T-cell (primary cell): ENCODE measurements at regions not wholly inside any gene's neighbourhood (a gene's known extent, or its start where the extent isn't known, plus 50 kb on each side); places are given as distances from the start of the nearest gene placed in this dataset.

ENCODE experiments used
- ATAC-seq, 4 experiments: fragments of 200-7000 bp in 3 of 4; fragments of 150-1000 bp in 1 of 4; cut with Tn5 transposase; replicated peaks in 1 of 4; 1 replicate in 3 of 4; 2 replicates in 1 of 4; pipeline ENCODE4 v1.10.0; 2021; ENCODE audit warnings: moderate library complexity in 3 of 4, mild to moderate bottlenecking in 2 of 4, moderate number of reproducible peaks in 1 of 4
- CTCF ChIA-PET, 2 donors: fragments of 300-600 bp; sonication (Branson Sonifier 250); formaldehyde crosslinking; loops; one replicate each; lab custom pipeline; 2022; ENCODE audit warnings: antibody characterized with exemption in 2 of 2; lab: Charles Lee
- POLR2A ChIA-PET, 2 donors: fragments of 300-600 bp; sonication (Branson Sonifier 250); formaldehyde crosslinking; loops; one replicate each; lab custom pipeline; 2022; ENCODE audit warnings: antibody characterized with exemption in 2 of 2; lab: Charles Lee
- DNase-seq, 35 experiments: peaks; one replicate each; pipeline versions ENCODE4 v3.0.0 to v3.0.0-alpha.2; 2013 to 2023
- H3K27ac ChIP-seq: one replicate; pipeline ENCODE4 v1.5.1; 2013; ENCODE audit warnings: low read length
- H3K27me3 ChIP-seq, 2 experiments: replicated peaks in 1 of 2; 1 replicate in 1 of 2; 2 replicates in 1 of 2; pipeline versions ENCODE4 v1.6.1 to v1.7.0; 2013; ENCODE audit warnings: low read length in 1 of 2, mixed read lengths in 1 of 2; ENCODE audit not compliant: control insufficient read depth in 2 of 2, insufficient read depth in 2 of 2; ENCODE audit errors: extremely low read depth in 1 of 2
- H3K36me3 ChIP-seq, 2 donors: 1 replicate in 1 of 2; 2 replicates in 1 of 2; pipeline versions ENCODE4 v1.6.1 to v1.7.0; 2013; ENCODE audit warnings: low read length in 1 of 2; ENCODE audit not compliant: control insufficient read depth in 2 of 2, insufficient read depth in 1 of 2; ENCODE audit errors: extremely low read depth in 1 of 2
- H3K4me1 ChIP-seq, 2 experiments: 1 replicate in 1 of 2; 2 replicates in 1 of 2; pipeline versions ENCODE4 v1.6.1 to v1.7.0; 2013; ENCODE audit warnings: low read length in 2 of 2, mixed read lengths in 1 of 2; ENCODE audit not compliant: insufficient read depth in 2 of 2, control insufficient read depth in 1 of 2; ENCODE audit errors: extremely low read depth in 1 of 2
- H3K4me3 ChIP-seq, 2 donors: 1 replicate in 1 of 2; 2 replicates in 1 of 2; pipeline versions ENCODE4 v1.5.1 to v1.7.0; 2013; ENCODE audit warnings: mild to moderate bottlenecking in 2 of 2, low read length in 1 of 2, moderate library complexity in 1 of 2; ENCODE audit not compliant: control insufficient read depth in 1 of 2; ENCODE audit errors: extremely low read depth in 1 of 2
- H3K9me3 ChIP-seq: 2 replicates; pipeline ENCODE4 v1.7.0; 2013
- H3K27ac Mint-ChIP-seq, 2 donors: one replicate each; pipeline ENCODE4 v1.8.0; 2020 to 2021; ENCODE audit warnings: mild to moderate bottlenecking in 2 of 2, mixed read lengths in 2 of 2
- H3K27me3 Mint-ChIP-seq, 2 donors: one replicate each; pipeline ENCODE4 v1.8.0; 2021 to 2022; ENCODE audit warnings: mixed read lengths in 2 of 2
- H3K36me3 Mint-ChIP-seq: one replicate; pipeline ENCODE4 v1.8.0; 2021; ENCODE audit warnings: mixed read lengths
- H3K4me1 Mint-ChIP-seq, 3 donors: one replicate each; pipeline ENCODE4 v1.8.0; 2020 to 2022; ENCODE audit warnings: mixed read lengths in 3 of 3, mild to moderate bottlenecking in 1 of 3
- H3K4me3 Mint-ChIP-seq, 3 donors: one replicate each; pipeline ENCODE4 v1.8.0; 2020 to 2022; ENCODE audit warnings: mild to moderate bottlenecking in 3 of 3, mixed read lengths in 3 of 3, moderate library complexity in 3 of 3
- H3K9me3 Mint-ChIP-seq, 3 donors: one replicate each; pipeline ENCODE4 v1.8.0; 2020 to 2022; ENCODE audit warnings: mixed read lengths in 3 of 3
- WGBS: methylation state at CpG from one replicate; pipeline ENCODE4 v1.1.5; 2013; ENCODE audit warnings: missing lambda C conversion rate; ENCODE audit not compliant: insufficient coverage; 5-methylcytosine and 5-hydroxymethylcytosine counted together

DNA sequence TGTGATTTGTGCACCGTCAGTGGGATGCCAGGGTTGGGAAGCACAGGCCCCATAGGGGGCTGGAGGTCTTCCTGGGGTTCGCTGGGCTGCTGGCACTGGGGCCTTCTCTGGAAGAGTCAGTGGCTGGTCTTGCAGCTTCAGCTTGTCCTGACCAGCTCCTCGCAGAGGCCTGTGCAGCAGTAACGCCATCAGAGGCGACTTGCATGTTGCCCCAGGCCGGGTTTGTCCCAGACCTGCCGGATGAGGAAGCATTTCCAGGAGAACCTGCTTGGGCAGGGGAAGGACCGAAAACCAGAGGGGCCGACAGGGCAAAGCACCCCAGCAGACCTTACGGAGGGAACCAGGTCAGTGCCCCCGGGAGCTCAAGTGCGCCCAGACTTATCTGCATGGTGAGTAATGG is 54.7 kb upstream of the IRX2 start:
- H3K27me3 Mint-ChIP-seq = no peaks in the 10 kb centered on the region
- Histone ChIP-seq H3K36me3 (no peaks in the 10 kb centered on the region), H3K27ac (no peak overlapping the region), H3K4me3 (no peak overlapping the region), H3K9me3 (no peaks in the 10 kb centered on the region), H3K27me3 (peaks cover 0 to 4% of the 10 kb centered on the region in 2 experiments), H3K4me1 (no peaks in the 10 kb centered on the region)
- DNase-seq = no peak
- POLR2A ChIA-PET = no interaction called here
- CTCF ChIA-PET = no interaction called here
- H3K4me1 Mint-ChIP-seq = no peaks in the 10 kb centered on the region
- 90% methylated on average over 8 of the region's 12 CpGs for WGBS
- no peak overlapping the region for H3K4me3 Mint-ChIP-seq
- no peak for ATAC-seq
- H3K27ac Mint-ChIP-seq = no peak overlapping the region
- H3K9me3 Mint-ChIP-seq = peaks cover 0 to 12% (median 0%) of the 10 kb centered on the region in 3 donors
- H3K36me3 Mint-ChIP-seq = no peaks in the 10 kb centered on the region

DNA sequence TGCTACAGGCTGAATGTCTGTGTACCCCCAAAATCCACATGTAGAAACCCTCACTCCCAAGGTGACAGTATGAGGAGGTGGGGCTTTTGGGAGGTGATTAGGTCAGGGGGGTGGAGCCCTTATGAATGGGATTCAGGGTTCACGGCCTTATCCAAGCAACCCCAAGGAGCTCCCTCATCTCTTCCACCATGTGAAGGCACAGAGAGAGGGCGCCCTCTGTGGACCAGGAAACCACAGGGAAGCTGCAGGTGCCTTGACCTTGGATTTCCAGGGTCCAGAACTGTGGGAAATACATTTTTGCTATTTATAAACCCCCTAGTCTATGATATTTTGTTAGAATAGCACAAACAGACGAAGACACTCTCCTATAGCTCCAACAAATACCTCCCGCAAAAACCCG is 53.6 kb upstream of the IRX2 start:
- Mint-ChIP-seq H3K36me3 (no peaks in the 10 kb centered on the region), H3K4me3 (no peak overlapping the region), H3K27ac (no peak overlapping the region), H3K27me3 (no peaks in the 10 kb centered on the region), H3K4me1 (no peaks in the 10 kb centered on the region), H3K9me3 (peaks cover 0 to 12% (median 0%) of the 10 kb centered on the region in 3 donors)
- Histone ChIP-seq H3K36me3 (no peaks in the 10 kb centered on the region), H3K9me3 (no peaks in the 10 kb centered on the region), H3K4me3 (no peak overlapping the region), H3K27me3 (peaks cover 0 to 4% of the 10 kb centered on the region in 2 experiments), H3K4me1 (no peaks in the 10 kb centered on the region), H3K27ac (no peak overlapping the region)
- no CpG with 5 or more reads among the region's 5 CpGs for WGBS
- no peak for DNase-seq
- no peak for ATAC-seq
- CTCF ChIA-PET = no interaction called here
- POLR2A ChIA-PET = no interaction called here

DNA sequence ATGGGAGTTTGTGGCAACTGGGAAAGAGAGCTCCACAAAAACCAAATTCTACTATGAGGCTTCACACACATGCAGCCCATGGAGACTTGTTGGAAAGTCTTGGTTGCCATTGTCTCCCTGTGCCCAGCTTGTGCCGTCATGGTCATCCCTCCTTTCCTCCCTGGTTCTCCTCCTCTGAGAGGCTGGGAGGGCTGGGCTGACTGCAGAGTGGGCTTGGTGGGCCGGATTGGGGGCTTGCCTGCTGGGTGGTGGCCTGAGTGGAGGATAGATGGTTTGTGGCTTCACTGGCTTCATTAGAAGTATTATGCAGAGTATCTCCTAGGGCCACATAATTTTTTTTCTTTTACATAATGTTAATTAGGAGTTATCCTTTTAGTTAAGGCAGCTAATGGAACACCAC is 52.3 kb upstream of the IRX2 start:
- H3K27me3 Mint-ChIP-seq = no peaks in the 10 kb centered on the region

DNA sequence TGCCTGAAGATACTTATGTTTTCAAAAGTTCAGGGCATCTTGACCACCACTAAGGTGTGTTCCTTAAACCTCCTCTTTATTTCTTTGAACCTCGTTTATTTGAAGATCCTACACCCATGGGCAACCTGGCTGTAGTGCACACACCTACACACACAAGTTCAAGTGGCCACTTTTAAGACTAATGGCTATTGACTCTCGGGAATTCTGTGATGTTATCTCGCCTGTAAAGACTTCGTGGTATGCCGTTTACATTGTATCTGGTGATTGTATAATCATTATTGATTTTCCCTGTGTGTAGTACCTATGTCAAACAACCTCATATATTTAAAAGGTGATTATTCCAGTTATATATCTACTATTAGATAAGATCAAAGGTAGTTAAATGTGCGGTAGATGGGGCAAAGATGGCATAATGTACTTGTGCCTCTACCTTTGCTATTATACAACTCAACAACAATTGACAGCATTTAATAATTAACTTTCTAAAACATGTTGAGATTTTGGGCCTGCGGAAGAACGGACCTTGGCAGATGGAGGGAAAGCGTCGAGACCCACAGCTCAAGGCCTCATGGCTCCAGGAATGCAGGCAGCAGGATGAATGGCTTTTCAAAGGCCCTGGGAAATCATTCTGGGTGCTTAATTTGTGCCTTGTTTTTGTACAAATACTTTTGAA is 51.4 kb upstream of the IRX2 start:
- ATAC-seq = no peak
- no peak overlapping the region for H3K4me3 ChIP-seq
- no peak overlapping the region for H3K27ac ChIP-seq
- Mint-ChIP-seq H3K4me3 (no peak overlapping the region), H3K36me3 (no peaks in the 10 kb centered on the region), H3K27ac (no peak overlapping the region), H3K9me3 (peaks cover 0 to 8% (median 0%) of the 10 kb centered on the region in 3 donors), H3K4me1 (no peaks in the 10 kb centered on the region), H3K27me3 (no peaks in the 10 kb centered on the region)
- no peak for DNase-seq
- no peaks in the 10 kb centered on the region for H3K4me1 ChIP-seq
- H3K9me3 ChIP-seq = no peaks in the 10 kb centered on the region
- CTCF ChIA-PET = no interaction called here
- H3K27me3 ChIP-seq = no peaks in the 10 kb centered on the region
- POLR2A ChIA-PET = no interaction called here
- H3K36me3 ChIP-seq = no peaks in the 10 kb centered on the region
- WGBS = 84% methylated on average over 4 of the region's 10 CpGs

More for the DNA sequence above, 52.3 kb upstream of the IRX2 start:
- Histone ChIP-seq H3K4me1 (no peaks in the 10 kb centered on the region), H3K4me3 (no peak overlapping the region), H3K27ac (no peak overlapping the region), H3K9me3 (no peaks in the 10 kb centered on the region), H3K27me3 (peaks cover 0 to 4% of the 10 kb centered on the region in 2 experiments), H3K36me3 (no peaks in the 10 kb centered on the region)
- no CpG with 5 or more reads among the region's 2 CpGs for WGBS
- ATAC-seq (no peak), DNase-seq (no peak)
- no peaks in the 10 kb centered on the region for H3K4me1 Mint-ChIP-seq
- H3K9me3 Mint-ChIP-seq = peaks cover 0 to 12% (median 0%) of the 10 kb centered on the region in 3 donors
- no peak overlapping the region for H3K4me3 Mint-ChIP-seq
- ChIA-PET CTCF (no interaction called here), POLR2A (no interaction called here)
- no peak overlapping the region for H3K27ac Mint-ChIP-seq
- no peaks in the 10 kb centered on the region for H3K36me3 Mint-ChIP-seq

DNA sequence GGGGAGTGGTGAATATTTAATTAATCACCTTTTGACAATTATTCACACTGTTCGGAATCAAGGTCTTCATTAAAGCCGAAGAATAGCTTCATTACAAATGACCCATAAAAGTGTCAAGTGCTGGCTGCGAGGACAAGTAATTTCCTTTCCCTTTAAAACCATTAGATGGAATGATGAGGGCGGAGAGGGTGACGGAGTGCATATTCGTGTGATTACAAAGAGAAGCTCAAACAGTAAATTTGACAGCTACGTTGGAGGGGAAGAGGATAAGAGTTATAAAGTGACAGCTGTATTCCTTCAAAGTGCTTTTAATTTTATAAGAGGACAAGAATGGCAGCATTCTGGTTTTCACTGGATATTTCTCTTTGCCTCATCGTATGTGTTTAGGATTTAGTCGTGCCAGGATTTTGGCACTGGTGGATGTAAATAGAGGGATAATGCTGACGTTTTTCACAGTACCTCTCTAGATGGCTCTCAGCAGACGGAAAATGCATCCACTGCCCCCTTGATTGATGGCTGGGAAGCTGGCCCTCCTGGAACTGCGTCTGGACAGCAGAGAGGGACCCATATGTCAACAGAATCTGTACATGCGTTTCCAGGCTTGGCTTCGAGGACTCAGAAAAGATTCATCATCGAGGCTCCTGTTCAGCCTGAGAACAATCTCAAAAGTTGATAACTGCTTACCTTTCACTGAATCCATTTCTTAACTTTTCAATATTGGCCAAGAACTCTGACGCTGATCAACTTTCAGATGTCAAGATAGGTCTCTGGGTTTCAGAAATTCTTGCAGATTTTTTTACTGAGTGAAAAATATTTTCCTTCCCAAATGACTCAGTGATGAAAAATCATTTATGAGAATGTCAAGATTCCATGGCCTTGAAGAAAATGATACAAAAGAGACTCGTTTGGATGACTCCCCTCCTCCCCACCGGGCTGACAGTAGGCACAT is 50.4 kb upstream of the IRX2 start:
- H3K27ac ChIP-seq = no peak overlapping the region
- no peaks in the 10 kb centered on the region for H3K9me3 ChIP-seq
- H3K4me3 ChIP-seq = no peak overlapping the region
- no peak for ATAC-seq
- no peaks in the 10 kb centered on the region for H3K27me3 ChIP-seq
- H3K27me3 Mint-ChIP-seq = no peaks in the 10 kb centered on the region
- 46% methylated on average over 8 of the region's 18 CpGs for WGBS
- no peaks in the 10 kb centered on the region for H3K36me3 Mint-ChIP-seq
- no peaks in the 10 kb centered on the region for H3K36me3 ChIP-seq
- ChIA-PET CTCF (no interaction called here), POLR2A (no interaction called here)
- no peaks in the 10 kb centered on the region for H3K4me1 Mint-ChIP-seq
- H3K27ac Mint-ChIP-seq = no peak overlapping the region
- H3K9me3 Mint-ChIP-seq = peaks cover 0 to 2% (median 0%) of the 10 kb centered on the region in 3 donors
- H3K4me1 ChIP-seq = no peaks in the 10 kb centered on the region
- DNase-seq = no peak
- no peak overlapping the region for H3K4me3 Mint-ChIP-seq
